HT1080 (cell line): ENCODE measurements at regions not wholly inside any gene's neighbourhood (a gene's known extent, or its start where the extent isn't known, plus 50 kb on each side); places are given as distances from the start of the nearest gene placed in this dataset.

ENCODE experiments used
- DNase-seq: peaks from one replicate; pipeline ENCODE4 v3.0.0-alpha.2; 2015; ENCODE audit warnings: low read depth

- no peak for DNase-seq
Observed at GRCh38 chr2:183607995-183608394, 483.8 kb downstream of the NUP35 start.

- DNase-seq: no peak
Observed at GRCh38 chr2:183608747-183609146, 484.5 kb downstream of the NUP35 start.

DNA sequence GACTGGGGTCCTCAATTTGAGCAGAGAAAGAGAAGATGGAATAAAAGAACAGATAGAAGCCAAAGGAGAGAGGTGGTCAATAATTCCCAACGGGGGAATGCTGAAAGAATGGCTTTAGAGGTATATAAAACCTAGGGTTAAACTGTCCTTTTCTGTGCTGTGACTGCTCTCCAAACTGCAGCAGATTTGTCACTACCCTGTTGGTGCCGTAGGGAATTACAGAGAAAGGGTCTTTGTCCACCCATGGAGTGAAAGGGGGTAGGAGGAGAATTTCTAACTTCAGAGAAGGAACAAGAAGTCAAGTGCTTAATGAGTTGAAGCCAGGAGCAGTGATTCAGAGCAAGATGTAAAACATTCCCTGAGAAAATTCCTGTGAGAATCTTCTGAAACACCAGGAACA, 486.5 kb downstream of the NUP35 start:
- peak; percentile 1 for DNase-seq

- no peak for DNase-seq
Observed at GRCh38 chr2:183614799-183615435, 490.7 kb downstream of the NUP35 start.

DNA sequence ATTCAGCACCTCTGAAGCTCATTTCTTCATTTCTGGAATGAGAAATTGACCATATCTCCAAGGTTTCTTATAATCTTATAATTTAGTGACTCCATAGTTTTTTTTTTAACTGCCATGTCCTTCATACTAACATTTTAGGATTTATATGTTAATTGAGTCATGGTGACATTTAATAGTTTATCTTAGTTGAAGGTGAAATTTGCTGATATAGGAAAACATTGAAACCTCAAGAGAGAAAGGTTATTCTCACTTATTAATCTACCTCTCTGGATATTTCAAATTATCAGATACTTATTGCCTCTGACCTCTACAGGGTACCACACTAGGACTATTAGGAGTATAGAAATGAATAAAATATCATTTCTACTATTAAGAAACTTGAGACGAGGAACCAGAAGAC, 499.0 kb downstream of the NUP35 start:
- no peak for DNase-seq

- DNase-seq: no peak
Observed at GRCh38 chr2:183630964-183631363, 506.7 kb downstream of the NUP35 start.

DNA sequence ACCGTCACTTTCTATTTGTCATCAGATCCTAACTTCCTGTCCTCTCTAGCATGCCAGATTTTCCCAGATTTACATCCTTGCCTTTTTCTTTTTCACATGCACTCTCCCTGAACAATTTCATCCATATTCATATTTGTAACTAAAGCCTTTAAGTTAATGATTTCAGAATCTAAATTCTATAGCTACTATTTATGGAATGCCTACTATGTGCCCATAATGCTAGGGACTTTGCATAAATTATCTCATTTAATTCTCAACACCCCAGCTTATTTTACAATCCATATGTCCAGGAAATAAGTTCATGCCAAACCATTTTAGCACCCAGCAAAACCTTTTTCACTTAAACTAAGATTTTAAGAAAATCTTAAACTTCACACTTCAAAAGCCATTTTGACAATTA, 531.9 kb downstream of the NUP35 start:
- DNase-seq: no peak

DNA sequence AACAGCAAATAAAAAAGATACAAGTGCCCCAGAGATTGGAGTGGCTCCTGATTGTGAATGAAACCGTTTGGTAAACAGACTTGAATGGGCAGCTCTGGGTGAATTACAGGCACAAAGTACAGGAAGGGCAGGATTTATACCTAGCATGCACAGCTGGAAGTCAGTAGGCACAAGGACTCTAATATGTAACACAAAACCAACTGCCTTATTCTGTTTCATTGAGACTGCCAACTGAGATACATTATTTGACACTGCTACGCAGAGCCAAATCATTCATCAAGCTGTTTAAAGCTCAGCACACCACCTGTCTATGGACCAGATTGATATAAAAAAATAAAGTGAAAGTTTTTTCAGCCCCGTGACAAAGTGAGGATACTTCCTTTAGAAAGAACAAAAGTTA, 541.2 kb downstream of the NUP35 start:
- no peak for DNase-seq

- DNase-seq: peak; percentile 32
Observed at GRCh38 chr2:183666031-183666430, 541.8 kb downstream of the NUP35 start.

- DNase-seq: no peak
Observed at GRCh38 chr2:183671233-183671632, 547.0 kb downstream of the NUP35 start.

DNA sequence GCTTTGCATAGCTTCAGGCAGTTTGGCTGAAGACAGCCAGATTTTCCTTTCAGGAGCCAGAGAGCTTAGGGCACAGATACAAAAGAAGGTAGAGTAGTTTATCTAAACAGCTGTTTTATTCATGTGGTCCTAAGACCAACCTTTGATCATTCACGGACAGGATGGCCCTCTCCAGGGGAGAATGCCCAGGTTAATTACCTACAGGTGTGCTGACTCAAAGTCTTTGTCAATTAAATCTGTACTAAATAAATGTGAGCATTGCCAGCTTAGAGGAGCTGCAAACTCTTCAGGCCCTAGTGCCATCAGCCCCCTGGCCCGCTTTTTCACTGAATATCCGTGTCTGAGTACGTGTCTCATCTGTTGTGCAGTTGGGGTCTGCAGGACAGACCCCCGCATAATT, 554.7 kb downstream of the NUP35 start:
- DNase-seq: no peak

- no peak for DNase-seq
Observed at GRCh38 chr2:183680573-183680972, 556.3 kb downstream of the NUP35 start.

DNA sequence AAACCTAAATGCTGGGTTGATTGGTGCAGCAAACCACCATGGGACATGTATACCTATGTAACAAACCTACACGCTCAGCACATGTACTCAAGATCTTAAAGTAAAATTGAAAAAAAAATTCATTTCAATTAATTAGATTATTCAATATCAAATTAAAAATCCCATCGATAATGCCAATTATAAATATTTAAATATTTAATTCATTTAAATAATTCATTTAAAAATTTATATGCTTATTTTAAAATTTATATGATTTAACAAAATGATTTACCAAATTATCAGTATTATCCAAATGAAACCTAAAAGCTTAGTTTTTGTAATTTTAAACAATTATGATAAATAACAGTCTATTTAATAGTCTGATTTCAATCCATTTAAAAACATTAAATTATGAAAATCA, 560.4 kb downstream of the NUP35 start:
- no peak for DNase-seq

GRCh38 chr2:183696028-183696427, 571.8 kb downstream of the NUP35 start:
- no peak for DNase-seq

DNA sequence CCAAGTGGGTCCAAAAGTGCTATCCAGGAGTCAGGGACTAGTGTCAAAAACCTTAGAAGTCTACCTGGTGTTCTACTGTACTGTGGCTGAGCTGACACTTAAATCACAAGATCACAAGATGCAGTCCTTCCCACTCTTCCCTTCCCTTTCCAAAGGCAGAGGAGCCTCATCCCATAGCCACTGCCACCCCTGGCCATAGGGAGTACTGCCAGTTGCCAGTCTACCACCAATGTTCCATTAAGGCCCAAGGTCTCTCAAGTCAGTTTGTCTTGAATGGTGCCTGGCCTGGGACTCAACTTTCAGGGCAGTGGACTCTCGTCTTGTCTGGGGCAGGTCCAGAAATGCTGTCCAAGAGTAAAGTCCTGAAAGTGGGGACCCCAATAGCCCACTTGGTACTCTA, 585.6 kb downstream of the NUP35 start:
- no peak for DNase-seq

DNA sequence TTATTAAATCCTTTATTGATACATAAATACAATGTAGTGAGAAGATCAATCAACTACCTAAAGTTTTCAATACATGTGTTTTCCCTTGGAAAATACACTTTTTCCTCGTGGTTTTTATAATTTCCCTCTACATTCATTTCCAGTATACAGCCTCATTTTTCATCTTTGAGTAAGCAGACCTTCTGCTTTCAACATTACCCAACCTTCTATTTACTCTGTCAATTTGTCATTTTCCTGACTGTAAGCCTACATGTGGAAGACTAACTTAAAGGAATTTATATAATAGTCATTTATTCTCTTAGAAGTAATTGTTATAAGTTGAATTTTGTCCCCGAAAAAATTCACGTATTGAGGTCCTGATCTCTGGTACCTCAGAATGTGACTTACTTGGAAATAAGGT, 594.0 kb downstream of the NUP35 start:
- no peak for DNase-seq

DNA sequence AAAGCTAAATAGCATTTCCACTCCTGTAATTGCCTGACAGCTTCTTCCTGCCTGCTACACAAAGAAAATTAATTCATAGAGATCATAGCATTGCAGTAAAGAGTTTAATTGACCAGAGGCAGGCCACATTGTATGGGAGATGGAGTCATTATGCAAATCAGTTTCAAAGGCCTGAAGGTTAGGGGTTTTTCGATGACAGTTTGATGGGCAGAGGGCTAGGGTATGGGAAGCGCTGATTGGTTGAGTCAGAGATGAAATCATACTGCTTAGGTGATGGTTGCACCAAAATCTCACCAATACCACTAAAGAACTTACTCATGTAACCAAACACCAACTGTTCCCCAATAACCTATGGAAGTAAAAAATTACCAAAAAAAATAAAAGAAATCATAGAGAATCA, 599.0 kb downstream of the NUP35 start:
- no peak for DNase-seq

- DNase-seq: no peak
Observed at GRCh38 chr2:183729380-183729779, 605.1 kb downstream of the NUP35 start.

DNA sequence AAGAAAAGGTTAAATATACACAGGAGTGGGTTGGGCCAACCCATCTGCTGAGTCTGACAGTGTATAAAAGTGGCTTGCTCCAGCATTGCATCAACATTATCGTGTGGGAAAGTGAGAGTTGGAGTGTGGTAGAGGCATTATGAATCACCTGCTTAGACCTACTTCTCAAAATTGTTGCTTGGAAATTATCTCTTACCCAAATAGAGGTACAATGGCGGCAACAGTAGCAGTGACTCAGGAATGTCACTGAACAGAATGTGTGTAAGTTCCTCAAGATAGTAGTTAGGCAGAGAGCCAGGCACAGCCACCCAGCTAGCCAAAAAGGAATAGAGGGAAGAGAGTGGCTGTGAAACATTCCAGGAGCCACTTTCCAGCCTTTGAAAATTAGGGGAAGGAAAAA, 616.0 kb downstream of the NUP35 start:
- peak; percentile 43 for DNase-seq

DNA sequence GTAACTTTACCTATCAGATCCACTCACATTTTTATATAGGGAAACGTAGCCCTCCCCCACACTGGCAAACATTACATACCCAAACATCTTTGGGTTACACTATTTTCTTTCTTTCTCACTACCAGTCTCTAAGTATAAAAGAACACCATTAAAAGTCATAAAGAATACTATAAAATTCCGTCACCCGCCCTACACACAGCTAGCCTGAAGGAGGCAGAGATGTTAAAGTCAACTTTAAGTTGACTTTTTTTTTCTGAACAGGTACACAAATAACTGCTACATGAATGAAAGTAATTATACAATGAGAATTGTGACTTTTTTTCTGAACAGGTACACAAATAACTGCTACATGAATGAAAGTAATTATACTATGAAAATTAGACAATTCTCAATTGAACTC, 628.3 kb downstream of the NUP35 start:
- no peak for DNase-seq

DNA sequence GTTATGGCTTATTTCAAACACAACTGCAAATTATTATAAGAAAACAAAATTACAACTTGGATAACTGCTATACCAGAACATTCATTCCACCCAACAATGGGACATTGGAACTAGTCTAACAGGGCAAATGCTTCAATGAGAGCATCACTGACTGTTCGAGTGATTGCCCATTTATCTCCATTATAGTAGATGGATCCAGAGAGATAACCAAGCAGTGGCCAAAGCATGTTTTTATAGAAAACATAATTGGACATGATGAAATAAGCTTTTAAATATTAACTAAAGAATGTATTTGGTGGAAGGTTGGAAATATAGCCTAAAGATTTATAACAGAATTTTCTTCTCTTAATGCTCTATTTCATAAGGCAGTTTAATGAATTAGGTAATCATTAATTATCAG, 634.8 kb downstream of the NUP35 start:
- DNase-seq: no peak

- DNase-seq: no peak
Observed at GRCh38 chr2:183773775-183774174, 649.5 kb downstream of the NUP35 start.

DNA sequence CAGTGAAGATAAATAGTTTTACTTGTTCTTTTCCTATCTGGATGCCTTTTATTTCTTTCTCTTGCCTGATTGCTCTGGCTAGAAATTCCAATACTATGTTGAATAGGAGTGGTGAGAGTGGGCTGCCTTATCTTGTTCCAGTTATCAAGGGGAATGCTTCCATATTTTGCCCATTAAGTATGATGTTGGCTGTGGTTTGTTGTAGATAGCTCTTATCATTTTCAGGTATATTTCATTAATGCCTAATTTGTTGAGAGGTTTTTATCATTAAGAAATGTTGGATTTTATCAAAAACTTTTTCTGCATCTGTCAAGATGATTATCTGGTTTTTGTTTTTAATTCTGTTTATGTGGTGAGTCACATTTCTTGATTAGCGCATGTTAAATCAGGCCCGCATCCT, 655.8 kb downstream of the NUP35 start:
- DNase-seq: no peak

- DNase-seq: no peak
Observed at GRCh38 chr2:183782436-183782835, 658.2 kb downstream of the NUP35 start.
